ENCODE measurements at regions not wholly inside any gene's neighbourhood (a gene's known extent, or its start where the extent isn't known, plus 50 kb on each side); places are given as distances from the start of the nearest gene placed in this dataset.
"Not testable (repeated sequence)": the region's sequence is repeated elsewhere in the genome, so short reads cannot be mapped to it uniquely, and the experiment has no call there.

- DNase-seq (ENCODE audit: missing footprints) (no peak), ATAC-seq (no peak)
- intact Hi-C loops (cut with DNase I): no loop called here
Measured at GRCh38 chr3:84292128-84292527, 666.7 kb upstream of the CADM2 start.

DNA sequence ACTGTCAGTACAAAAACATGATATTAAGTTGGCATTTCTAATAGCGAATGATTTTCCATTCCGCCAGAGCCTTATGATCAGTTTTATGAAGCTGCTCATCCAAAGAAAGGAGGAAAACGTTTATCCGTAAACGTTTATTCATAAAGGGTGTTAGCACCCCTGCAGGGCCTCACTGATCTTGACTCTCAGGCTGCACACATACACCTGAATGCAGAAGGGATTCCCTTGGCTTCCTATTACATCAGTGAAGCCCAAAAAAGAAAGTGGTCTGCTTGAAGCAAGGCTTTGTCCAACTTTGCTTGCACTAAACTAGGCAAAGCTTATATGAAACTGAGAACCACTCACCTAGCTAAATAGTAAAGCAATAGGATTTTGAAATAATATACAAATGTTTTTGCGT is 659.5 kb upstream of the CADM2 start:
- intact Hi-C loops (cut with DNase I): no loop called here
- ATAC-seq (no peak), DNase-seq (ENCODE audit: missing footprints) (no peak)

GRCh38 chr3:84304214-84304613 is 654.6 kb upstream of the CADM2 start:
- DNase-seq (ENCODE audit: missing footprints) (no peak), ATAC-seq (no peak)
- intact Hi-C loops (cut with DNase I): no loop called here

GRCh38 chr3:84307339-84307738 is 651.5 kb upstream of the CADM2 start:
- no peak for ATAC-seq

DNA sequence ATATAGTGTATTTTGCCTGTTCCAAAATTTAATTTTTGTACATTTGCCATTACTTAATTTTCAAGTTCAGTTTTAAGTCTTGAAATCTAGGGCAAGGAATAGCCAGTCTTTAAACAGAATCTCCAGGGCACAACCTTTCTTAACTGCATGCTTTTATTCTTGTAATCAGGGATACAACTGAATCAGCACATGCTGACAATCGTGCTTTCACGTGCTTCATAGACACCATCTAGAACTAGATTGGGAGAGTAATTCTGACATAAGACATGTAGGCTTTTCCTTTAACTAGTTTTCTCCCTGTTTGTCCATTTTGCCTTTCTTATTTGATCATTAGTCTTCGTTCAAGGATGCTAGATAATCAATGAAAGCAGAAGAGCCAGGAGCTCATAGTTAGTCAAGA is 650.4 kb upstream of the CADM2 start:
- no peak for ATAC-seq
- no peak for DNase-seq (ENCODE audit: missing footprints)
- intact Hi-C loops (cut with DNase I): no loop called here

More at GRCh38 chr3:84307339-84307738, 651.5 kb upstream of the CADM2 start:
- no peak for DNase-seq (ENCODE audit: missing footprints)
- intact Hi-C loops (cut with DNase I): no loop called here

GRCh38 chr3:84318273-84318809 is 640.4 kb upstream of the CADM2 start:
- DNase-seq (ENCODE audit: missing footprints) (no peak), ATAC-seq (no peak)
- intact Hi-C loops (cut with DNase I): no loop called here

- intact Hi-C loops (cut with DNase I); ATAC-seq; DNase-seq (ENCODE audit: missing footprints): not testable (repeated sequence)
Measured at GRCh38 chr3:84365563-84366278, 593.1 kb upstream of the CADM2 start.

All from Right ventricle myocardium inferior (tissue), 1 donor.